C4-2B (cell line): ENCODE measurements at regions not wholly inside any gene's neighbourhood (a gene's known extent, or its start where the extent isn't known, plus 50 kb on each side); places are given as distances from the start of the nearest gene placed in this dataset.

Experiments used
- H3K27ac ChIP-seq: fragments of 450-650 bp; 2 replicates; pipeline ENCODE4 v1.5.1; 2017
- ZFX ChIP-seq: fragments of 450-650 bp; IDR thresholded peaks from 2 replicates; pipeline ENCODE4 v1.6.1; 2017
- TF ChIP-seq, protein P1 (sequence below): fragments of 450-650 bp; conservative IDR thresholded peaks from 2 replicates; pipeline ENCODE4 v1.5.1; 2017; ENCODE audit warnings: mild to moderate bottlenecking

- TF ChIP-seq, protein P1, sequence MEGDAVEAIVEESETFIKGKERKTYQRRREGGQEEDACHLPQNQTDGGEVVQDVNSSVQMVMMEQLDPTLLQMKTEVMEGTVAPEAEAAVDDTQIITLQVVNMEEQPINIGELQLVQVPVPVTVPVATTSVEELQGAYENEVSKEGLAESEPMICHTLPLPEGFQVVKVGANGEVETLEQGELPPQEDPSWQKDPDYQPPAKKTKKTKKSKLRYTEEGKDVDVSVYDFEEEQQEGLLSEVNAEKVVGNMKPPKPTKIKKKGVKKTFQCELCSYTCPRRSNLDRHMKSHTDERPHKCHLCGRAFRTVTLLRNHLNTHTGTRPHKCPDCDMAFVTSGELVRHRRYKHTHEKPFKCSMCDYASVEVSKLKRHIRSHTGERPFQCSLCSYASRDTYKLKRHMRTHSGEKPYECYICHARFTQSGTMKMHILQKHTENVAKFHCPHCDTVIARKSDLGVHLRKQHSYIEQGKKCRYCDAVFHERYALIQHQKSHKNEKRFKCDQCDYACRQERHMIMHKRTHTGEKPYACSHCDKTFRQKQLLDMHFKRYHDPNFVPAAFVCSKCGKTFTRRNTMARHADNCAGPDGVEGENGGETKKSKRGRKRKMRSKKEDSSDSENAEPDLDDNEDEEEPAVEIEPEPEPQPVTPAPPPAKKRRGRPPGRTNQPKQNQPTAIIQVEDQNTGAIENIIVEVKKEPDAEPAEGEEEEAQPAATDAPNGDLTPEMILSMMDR = no peak
- TF ChIP-seq ZFX = no peak
- no peak overlapping the region for H3K27ac ChIP-seq
Observed at GRCh38 chr7:93750986-93751385, 139.6 kb downstream of the TFPI2 start.

GRCh38 chr7:93747019-93747418, 143.5 kb downstream of the TFPI2 start:
- H3K27ac ChIP-seq = no peak overlapping the region
- no peak for TF ChIP-seq ZFX
- TF ChIP-seq, protein P1 = no peak

- H3K27ac ChIP-seq = no peak overlapping the region
Observed at GRCh38 chr7:93739424-93739823, 151.1 kb downstream of the TFPI2 start.

GRCh38 chr7:93737953-93738352, 152.6 kb downstream of the TFPI2 start:
- TF ChIP-seq, protein P1 = no peak
- TF ChIP-seq ZFX = no peak
- H3K27ac ChIP-seq = no peak overlapping the region

More at GRCh38 chr7:93739424-93739823, 151.1 kb downstream of the TFPI2 start:
- TF ChIP-seq ZFX = no peak
- TF ChIP-seq, protein P1 = no peak

GRCh38 chr7:93736668-93737369, 153.7 kb downstream of the TFPI2 start:
- TF ChIP-seq, protein P1 = no peak
- TF ChIP-seq ZFX = no peak
- H3K27ac ChIP-seq = no peak overlapping the region

- TF ChIP-seq, protein P1 = no peak
- no peak for TF ChIP-seq ZFX
Observed at GRCh38 chr7:93728292-93728691, 153.8 kb upstream of the CALCR start.

DNA sequence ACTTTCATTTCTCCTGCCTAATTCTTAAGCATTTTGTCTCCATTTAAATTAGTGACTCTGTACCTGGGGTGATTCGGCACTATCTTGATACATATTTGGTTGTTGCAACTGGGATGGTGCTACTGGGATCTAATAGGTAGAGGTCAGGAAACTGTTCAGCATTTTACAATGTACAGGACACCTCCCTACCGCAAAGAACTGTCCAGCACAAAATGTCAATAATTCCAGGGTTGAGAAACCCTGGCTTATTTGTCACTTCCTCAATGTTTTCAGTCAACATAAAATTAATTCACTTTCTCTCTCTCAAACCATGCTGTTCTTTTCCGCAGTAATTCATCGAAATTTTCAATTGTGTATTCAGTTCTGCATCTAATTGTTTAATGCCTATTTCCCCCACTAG, 151.4 kb upstream of the CALCR start:
- no peak for TF ChIP-seq ZFX
- TF ChIP-seq, protein P1 = no peak
- no peak overlapping the region for H3K27ac ChIP-seq

More at GRCh38 chr7:93728292-93728691, 153.8 kb upstream of the CALCR start:
- H3K27ac ChIP-seq = no peak overlapping the region
